H1 (cell line): ENCODE measurements at regions not wholly inside any gene's neighbourhood (a gene's known extent, or its start where the extent isn't known, plus 50 kb on each side); places are given as distances from the start of the nearest gene placed in this dataset.

Source experiments
- CTCF ChIP-seq, 3 experiments: IDR thresholded peaks; 1 replicate in 2 of 3; 2 replicates in 1 of 3; pipeline versions ENCODE4 v1.5.1 to v1.6.1; 2011; ENCODE audit warnings: low read length in 3 of 3, mild to moderate bottlenecking in 3 of 3, inconsistent platforms in 2 of 3, low read depth in 1 of 3, moderate library complexity in 1 of 3; ENCODE audit not compliant: insufficient read depth in 1 of 3; ENCODE audit errors: control extremely low read depth in 1 of 3
- E2F6 ChIP-seq: IDR thresholded peaks from 2 replicates; pipeline ENCODE4 v1.6.1; 2012; ENCODE audit warnings: inconsistent platforms
- EP300 ChIP-seq, 2 experiments: IDR thresholded peaks; 1 replicate in 1 of 2; 2 replicates in 1 of 2; pipeline ENCODE4 v1.6.1; 2011 to 2012; ENCODE audit warnings: low read depth in 2 of 2, low read length in 2 of 2, mild to moderate bottlenecking in 2 of 2, borderline replicate concordance in 1 of 2, inconsistent platforms in 1 of 2, moderate library complexity in 1 of 2
- EZH2 ChIP-seq: fragments of 200-600 bp; sonication (generic); IDR thresholded peaks from 2 replicates; pipeline ENCODE4 v1.7.1; 2012; ENCODE audit warnings: low read depth, mild to moderate bottlenecking, moderate library complexity, low read length, inconsistent platforms; ENCODE audit not compliant: severe bottlenecking
- JUND ChIP-seq: IDR thresholded peaks from 2 replicates; pipeline ENCODE4 v1.6.1; 2011; ENCODE audit warnings: mild to moderate bottlenecking, improper control_type of control experiment, low read length
- MAX ChIP-seq: IDR thresholded peaks from 2 replicates; pipeline ENCODE4 v1.6.1; 2012; ENCODE audit warnings: inconsistent platforms
- NANOG ChIP-seq: IDR thresholded peaks from 2 replicates; pipeline ENCODE4 v1.6.1; 2011; ENCODE audit warnings: low read length, low read depth, mild to moderate bottlenecking, inconsistent platforms; ENCODE audit not compliant: insufficient read depth, poor library complexity, severe bottlenecking
- NRF1 ChIP-seq: IDR thresholded peaks from 2 replicates; pipeline ENCODE4 v1.6.1; 2011; ENCODE audit warnings: mild to moderate bottlenecking, low read depth, low read length, improper control_type of control experiment
- POLR2A ChIP-seq, 2 experiments: IDR thresholded peaks; 1 replicate in 1 of 2; 2 replicates in 1 of 2; pipeline ENCODE4 v1.6.1; 2011; ENCODE audit warnings: low read depth in 2 of 2, low read length in 2 of 2, mild to moderate bottlenecking in 2 of 2; ENCODE audit errors: control extremely low read depth in 1 of 2
- POLR2AphosphoS5 ChIP-seq: IDR thresholded peaks from 2 replicates; pipeline ENCODE4 v1.6.1; 2011; ENCODE audit warnings: low read depth, low read length
- SP1 ChIP-seq: IDR thresholded peaks from 2 replicates; pipeline ENCODE4 v1.6.1; 2011; ENCODE audit warnings: low read depth, low read length
- SUZ12 ChIP-seq: fragments of 200-600 bp; sonication (generic); IDR thresholded peaks from 2 replicates; pipeline ENCODE4 v1.6.1; 2012; ENCODE audit warnings: mild to moderate bottlenecking, inconsistent platforms, low read length, moderate library complexity, mixed read lengths
- USF2 ChIP-seq: IDR thresholded peaks from 2 replicates; pipeline ENCODE4 v1.6.1; 2011; ENCODE audit warnings: low read length, improper control_type of control experiment

GRCh38 chr5:21237461-21237860 is 1249.5 kb upstream of the CDH18 start:
- TF ChIP-seq CTCF (IDR thresholded peaks at IDR 0.05; ENCODE audit: control extremely low read depth in 1 of 3, insufficient read depth in 1 of 3, low read depth in 1 of 3, low read length in 3 of 3) (no peak), POLR2A (IDR thresholded peaks at IDR 0.05; ENCODE audit: control extremely low read depth in 1 of 2, low read depth in 2 of 2, low read length in 2 of 2) (no peak), NRF1 (no peak), NANOG (no peak), JUND (no peak), SUZ12 (no peak), SP1 (no peak), EP300 (IDR thresholded peaks at IDR 0.05; ENCODE audit: borderline replicate concordance in 1 of 2, low read depth in 2 of 2, low read length in 2 of 2) (no peak), MAX (no peak), POLR2AphosphoS5 (no peak), USF2 (no peak), E2F6 (no peak), EZH2 (no peak)
